ENCODE measurements at regions not wholly inside any gene's neighbourhood (a gene's known extent, or its start where the extent isn't known, plus 50 kb on each side); places are given as distances from the start of the nearest gene placed in this dataset.

DNA sequence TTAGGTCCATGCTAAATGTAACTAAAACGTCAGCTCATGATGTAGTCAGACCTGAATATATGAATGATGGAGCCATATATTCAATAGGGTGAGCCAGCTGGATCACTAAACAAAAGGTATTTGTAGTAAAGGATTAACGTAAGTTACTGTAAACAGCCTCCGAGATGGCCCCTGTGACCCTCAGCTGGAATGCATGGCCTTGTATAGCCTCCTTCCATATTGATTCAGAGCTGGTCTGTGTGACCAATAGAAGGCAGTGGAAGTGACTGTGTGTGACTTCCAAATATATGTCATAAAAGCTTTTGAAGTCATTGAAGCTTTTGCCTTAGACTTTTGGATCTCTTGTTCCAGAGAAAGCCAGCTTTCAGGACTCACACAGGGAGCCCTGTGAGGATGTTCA lies 154.4 kb upstream of the CHD1 start:
- Histone ChIP-seq H3K9ac (ENCODE audit: low read length) (no peak overlapping the region), H3K36me3 (ENCODE audit: control insufficient read depth, insufficient read depth, low read length) (no peaks in the 10 kb centered on the region), H3K4me3 (ENCODE audit: low read length) (no peak overlapping the region), H3K27ac (ENCODE audit: low read depth, low read length) (no peak overlapping the region), H3K27me3 (ENCODE audit: control insufficient read depth, insufficient read depth, low read length) (no peaks in the 10 kb centered on the region), H3K4me1 (ENCODE audit: control insufficient read depth, insufficient read depth, low read length) (no peaks in the 10 kb centered on the region)

DNA sequence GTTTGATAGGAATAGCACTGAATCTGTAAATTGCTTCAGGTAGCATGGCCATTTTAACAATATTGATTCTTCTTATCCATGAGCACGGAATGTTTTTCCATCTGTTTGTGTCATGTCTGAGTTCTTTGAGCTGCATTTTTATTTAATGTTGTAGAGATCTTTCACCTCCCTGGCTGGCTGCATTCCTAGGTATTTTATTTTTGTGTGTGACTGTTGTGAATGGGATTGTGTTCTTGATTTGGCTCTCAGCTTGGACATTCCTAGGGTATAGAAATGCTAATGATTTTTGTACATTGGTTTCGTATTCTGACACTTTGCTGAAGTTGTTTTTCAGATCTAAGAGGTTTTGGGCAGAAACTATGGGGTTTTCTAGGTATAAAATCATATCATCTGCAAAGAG lies 152.9 kb upstream of the CHD1 start:
- H3K9ac ChIP-seq (ENCODE audit: low read length) = no peak overlapping the region
- no peaks in the 10 kb centered on the region for H3K27me3 ChIP-seq (ENCODE audit: control insufficient read depth, insufficient read depth, low read length)
- no peak overlapping the region for H3K27ac ChIP-seq (ENCODE audit: low read depth, low read length)
- no peak overlapping the region for H3K4me3 ChIP-seq (ENCODE audit: low read length)
- no peaks in the 10 kb centered on the region for H3K36me3 ChIP-seq (ENCODE audit: control insufficient read depth, insufficient read depth, low read length)
- no peaks in the 10 kb centered on the region for H3K4me1 ChIP-seq (ENCODE audit: control insufficient read depth, insufficient read depth, low read length)

DNA sequence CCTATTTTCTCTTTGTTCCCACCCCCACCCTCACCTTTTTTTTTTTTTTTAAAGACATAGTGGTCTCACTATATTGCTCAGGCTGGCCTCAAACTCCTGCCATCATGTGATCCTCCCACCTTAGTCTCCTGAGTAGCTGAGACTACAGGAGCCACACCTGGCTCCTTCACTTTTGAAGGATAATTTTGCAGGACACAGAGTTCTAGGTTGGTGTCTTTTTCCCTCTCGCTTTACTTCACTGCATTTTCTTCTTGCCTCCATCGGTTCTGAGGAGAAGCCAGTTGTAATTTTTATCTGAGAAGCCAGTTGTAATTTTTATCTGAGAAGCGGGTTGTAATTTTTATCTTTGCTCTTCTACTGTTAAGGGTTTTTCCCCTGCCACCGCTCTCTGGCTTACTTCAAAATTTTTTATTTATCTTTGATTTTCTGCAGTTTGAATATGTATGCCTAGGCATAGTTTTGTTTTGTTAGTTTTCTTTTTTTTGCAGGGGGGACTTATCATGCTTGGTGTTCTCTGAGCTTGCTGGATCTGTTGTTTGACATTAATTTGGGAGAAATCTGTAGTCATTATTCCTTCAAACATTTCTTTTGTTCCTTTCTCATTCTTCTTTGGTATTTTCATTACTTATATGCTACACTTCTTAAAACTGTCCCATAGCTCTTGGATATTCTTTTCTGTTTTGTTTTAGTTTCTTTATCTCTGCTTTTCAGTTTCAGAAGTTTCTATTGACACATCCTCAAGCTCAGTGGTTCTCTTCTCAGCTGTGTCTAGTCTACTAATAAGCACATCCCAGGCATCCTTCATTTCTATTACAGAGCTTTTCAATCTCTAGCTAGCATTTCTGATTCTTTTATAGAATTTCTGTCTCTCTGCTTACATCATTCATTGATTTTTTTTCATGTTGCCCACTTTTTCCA lies 148.2 kb upstream of the CHD1 start:
- H3K27ac ChIP-seq (ENCODE audit: low read depth, low read length) = no peak overlapping the region
- H3K36me3 ChIP-seq (ENCODE audit: control insufficient read depth, insufficient read depth, low read length) = no peaks in the 10 kb centered on the region
- no peak overlapping the region for H3K4me3 ChIP-seq (ENCODE audit: low read length)
- no peaks in the 10 kb centered on the region for H3K4me1 ChIP-seq (ENCODE audit: control insufficient read depth, insufficient read depth, low read length)
- H3K9ac ChIP-seq (ENCODE audit: low read length) = no peak overlapping the region
- H3K27me3 ChIP-seq (ENCODE audit: control insufficient read depth, insufficient read depth, low read length) = no peaks in the 10 kb centered on the region

- H3K4me1 ChIP-seq (ENCODE audit: control insufficient read depth, insufficient read depth, low read length) = no peaks in the 10 kb centered on the region
- H3K4me3 ChIP-seq (ENCODE audit: low read length) = no peak overlapping the region
- no peaks in the 10 kb centered on the region for H3K36me3 ChIP-seq (ENCODE audit: control insufficient read depth, insufficient read depth, low read length)
- H3K27ac ChIP-seq (ENCODE audit: low read depth, low read length) = no peak overlapping the region
- no peak overlapping the region for H3K9ac ChIP-seq (ENCODE audit: low read length)
- H3K27me3 ChIP-seq (ENCODE audit: control insufficient read depth, insufficient read depth, low read length) = no peaks in the 10 kb centered on the region
Measured at GRCh38 chr5:99072846-99073245, 144.0 kb upstream of the CHD1 start.

DNA sequence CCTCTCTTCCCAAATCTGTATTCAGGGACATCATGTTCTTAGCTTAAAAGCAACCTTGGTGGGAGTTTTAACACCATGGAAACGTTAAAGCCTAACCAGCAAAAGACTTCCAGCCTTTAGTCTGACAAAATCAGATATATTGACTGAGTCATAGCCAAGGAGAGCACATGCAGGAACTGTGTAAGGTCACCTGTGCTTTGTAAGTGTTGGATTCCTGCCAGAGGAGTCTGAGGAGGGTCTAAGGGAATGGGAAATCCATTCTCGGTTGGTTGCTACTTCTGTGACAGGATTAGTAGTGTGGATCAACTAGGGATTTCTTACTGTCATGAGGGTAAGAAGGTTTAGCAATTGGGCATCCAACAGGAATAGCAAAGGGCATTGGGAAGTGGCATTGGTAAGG lies 142.0 kb upstream of the CHD1 start:
- Histone ChIP-seq H3K9ac (ENCODE audit: low read length) (no peak overlapping the region), H3K4me1 (ENCODE audit: control insufficient read depth, insufficient read depth, low read length) (no peaks in the 10 kb centered on the region), H3K4me3 (ENCODE audit: low read length) (no peak overlapping the region), H3K27ac (ENCODE audit: low read depth, low read length) (no peak overlapping the region), H3K36me3 (ENCODE audit: control insufficient read depth, insufficient read depth, low read length) (no peaks in the 10 kb centered on the region), H3K27me3 (ENCODE audit: control insufficient read depth, insufficient read depth, low read length) (no peaks in the 10 kb centered on the region)

- Histone ChIP-seq H3K4me1 (ENCODE audit: control insufficient read depth, insufficient read depth, low read length) (no peaks in the 10 kb centered on the region), H3K27me3 (ENCODE audit: control insufficient read depth, insufficient read depth, low read length) (no peaks in the 10 kb centered on the region), H3K27ac (ENCODE audit: low read depth, low read length) (no peak overlapping the region), H3K9ac (ENCODE audit: low read length) (no peak overlapping the region), H3K4me3 (ENCODE audit: low read length) (no peak overlapping the region), H3K36me3 (ENCODE audit: control insufficient read depth, insufficient read depth, low read length) (no peaks in the 10 kb centered on the region)
Measured at GRCh38 chr5:99070362-99070761, 141.6 kb upstream of the CHD1 start.

- H3K36me3 ChIP-seq (ENCODE audit: control insufficient read depth, insufficient read depth, low read length) = no peaks in the 10 kb centered on the region
- no peak overlapping the region for H3K4me3 ChIP-seq (ENCODE audit: low read length)
- H3K9ac ChIP-seq (ENCODE audit: low read length) = no peak overlapping the region
- no peaks in the 10 kb centered on the region for H3K27me3 ChIP-seq (ENCODE audit: control insufficient read depth, insufficient read depth, low read length)
- no peaks in the 10 kb centered on the region for H3K4me1 ChIP-seq (ENCODE audit: control insufficient read depth, insufficient read depth, low read length)
- no peak overlapping the region for H3K27ac ChIP-seq (ENCODE audit: low read depth, low read length)
Measured at GRCh38 chr5:99068944-99069650, 140.3 kb upstream of the CHD1 start.

DNA sequence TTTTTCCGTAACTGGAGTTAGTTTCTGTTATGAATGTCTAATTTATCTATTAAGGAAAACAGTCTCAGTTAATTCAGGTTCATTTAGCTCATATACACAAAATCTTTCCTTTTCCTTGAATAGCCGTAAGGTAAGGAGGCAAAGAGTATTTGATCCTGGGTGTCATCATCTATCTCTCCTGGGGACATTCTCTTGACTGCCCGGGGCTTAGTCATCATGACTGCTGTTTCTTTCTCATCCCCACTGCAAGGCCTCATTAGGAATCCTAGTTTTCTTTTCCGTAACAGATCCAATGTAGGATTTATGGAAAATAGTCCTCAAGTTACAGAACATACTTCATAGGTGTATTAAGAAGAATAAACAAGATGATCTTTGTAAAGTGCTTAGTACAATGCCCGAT lies 134.9 kb upstream of the CHD1 start:
- Histone ChIP-seq H3K27me3 (ENCODE audit: control insufficient read depth, insufficient read depth, low read length) (no peaks in the 10 kb centered on the region), H3K36me3 (ENCODE audit: control insufficient read depth, insufficient read depth, low read length) (no peaks in the 10 kb centered on the region), H3K27ac (ENCODE audit: low read depth, low read length) (no peak overlapping the region), H3K9ac (ENCODE audit: low read length) (no peak overlapping the region), H3K4me3 (ENCODE audit: low read length) (no peak overlapping the region), H3K4me1 (ENCODE audit: control insufficient read depth, insufficient read depth, low read length) (no peaks in the 10 kb centered on the region)

- no peak overlapping the region for H3K4me3 ChIP-seq (ENCODE audit: low read length)
- no peaks in the 10 kb centered on the region for H3K4me1 ChIP-seq (ENCODE audit: control insufficient read depth, insufficient read depth, low read length)
- H3K9ac ChIP-seq (ENCODE audit: low read length) = no peak overlapping the region
- H3K36me3 ChIP-seq (ENCODE audit: control insufficient read depth, insufficient read depth, low read length) = no peaks in the 10 kb centered on the region
- H3K27me3 ChIP-seq (ENCODE audit: control insufficient read depth, insufficient read depth, low read length) = no peaks in the 10 kb centered on the region
- no peak overlapping the region for H3K27ac ChIP-seq (ENCODE audit: low read depth, low read length)
Measured at GRCh38 chr5:99061711-99062110, 132.9 kb upstream of the CHD1 start.

- no peaks in the 10 kb centered on the region for H3K36me3 ChIP-seq (ENCODE audit: control insufficient read depth, insufficient read depth, low read length)
- no peak overlapping the region for H3K4me3 ChIP-seq (ENCODE audit: low read length)
Measured at GRCh38 chr5:99061299-99061698, 132.5 kb upstream of the CHD1 start.

GRCh38 chr5:99060306-99061261 lies 131.8 kb upstream of the CHD1 start:
- H3K4me3 ChIP-seq (ENCODE audit: low read length) = no peak overlapping the region
- no peaks in the 10 kb centered on the region for H3K4me1 ChIP-seq (ENCODE audit: control insufficient read depth, insufficient read depth, low read length)

More at GRCh38 chr5:99061299-99061698, 132.5 kb upstream of the CHD1 start:
- H3K27me3 ChIP-seq (ENCODE audit: control insufficient read depth, insufficient read depth, low read length) = no peaks in the 10 kb centered on the region
- H3K4me1 ChIP-seq (ENCODE audit: control insufficient read depth, insufficient read depth, low read length) = no peaks in the 10 kb centered on the region
- H3K27ac ChIP-seq (ENCODE audit: low read depth, low read length) = no peak overlapping the region
- no peak overlapping the region for H3K9ac ChIP-seq (ENCODE audit: low read length)

GRCh38 chr5:99059685-99060084 lies 130.9 kb upstream of the CHD1 start:
- Histone ChIP-seq H3K36me3 (ENCODE audit: control insufficient read depth, insufficient read depth, low read length) (no peaks in the 10 kb centered on the region), H3K27ac (ENCODE audit: low read depth, low read length) (no peak overlapping the region), H3K4me1 (ENCODE audit: control insufficient read depth, insufficient read depth, low read length) (no peaks in the 10 kb centered on the region), H3K27me3 (ENCODE audit: control insufficient read depth, insufficient read depth, low read length) (no peaks in the 10 kb centered on the region), H3K9ac (ENCODE audit: low read length) (no peak overlapping the region), H3K4me3 (ENCODE audit: low read length) (no peak overlapping the region)

More at GRCh38 chr5:99060306-99061261, 131.8 kb upstream of the CHD1 start:
- H3K27ac ChIP-seq (ENCODE audit: low read depth, low read length) = no peak overlapping the region
- no peaks in the 10 kb centered on the region for H3K27me3 ChIP-seq (ENCODE audit: control insufficient read depth, insufficient read depth, low read length)
- H3K36me3 ChIP-seq (ENCODE audit: control insufficient read depth, insufficient read depth, low read length) = no peaks in the 10 kb centered on the region
- H3K9ac ChIP-seq (ENCODE audit: low read length) = no peak overlapping the region
